Omental fat pad (tissue), 3 donors: ENCODE measurements at regions not wholly inside any gene's neighbourhood (a gene's known extent, or its start where the extent isn't known, plus 50 kb on each side); places are given as distances from the start of the nearest gene placed in this dataset.
"Not testable (repeated sequence)": the region's sequence is repeated elsewhere in the genome, so short reads cannot be mapped to it uniquely, and the experiment has no call there.

Experiments used
- ATAC-seq: fragments of 150-250 bp; one replicate; pipeline ENCODE4 v1.9.1; 2016; ENCODE audit warnings: mild to moderate bottlenecking, moderate library complexity; ENCODE audit not compliant: low FRiP score
- DNase-seq: peaks from one replicate; pipeline ENCODE4 v3.0.0-alpha.2; 2019; ENCODE audit warnings: low spot score
- CTCF ChIP-seq, 3 donors: fragments of 450-650 bp; IDR thresholded peaks; one replicate each; pipeline ENCODE4 v1.5.1; 2016 to 2017; ENCODE audit warnings: antibody characterized with exemption in 3 of 3, mild to moderate bottlenecking in 3 of 3, moderate library complexity in 2 of 3

GRCh38 chr1:30101487-30102227 lies 621.7 kb downstream of the MATN1 start:
- no peak for TF ChIP-seq CTCF (IDR thresholded peaks at IDR 0.05)
- ATAC-seq (no peak), DNase-seq (no peak)

- no peak for DNase-seq
- no peak for ATAC-seq
- no peak for TF ChIP-seq CTCF (IDR thresholded peaks at IDR 0.05)
These were observed 622.4 kb downstream of the MATN1 start for GRCh38 chr1:30101016-30101415.

GRCh38 chr1:30100524-30100862 lies 622.9 kb downstream of the MATN1 start:
- no peak for ATAC-seq
- no peak for TF ChIP-seq CTCF (IDR thresholded peaks at IDR 0.05)

GRCh38 chr1:30099587-30100523 lies 623.5 kb downstream of the MATN1 start:
- no peak for TF ChIP-seq CTCF (IDR thresholded peaks at IDR 0.05)
- ATAC-seq (no peak), DNase-seq (no peak)

More at GRCh38 chr1:30100524-30100862, 622.9 kb downstream of the MATN1 start:
- DNase-seq, result no peak

DNA sequence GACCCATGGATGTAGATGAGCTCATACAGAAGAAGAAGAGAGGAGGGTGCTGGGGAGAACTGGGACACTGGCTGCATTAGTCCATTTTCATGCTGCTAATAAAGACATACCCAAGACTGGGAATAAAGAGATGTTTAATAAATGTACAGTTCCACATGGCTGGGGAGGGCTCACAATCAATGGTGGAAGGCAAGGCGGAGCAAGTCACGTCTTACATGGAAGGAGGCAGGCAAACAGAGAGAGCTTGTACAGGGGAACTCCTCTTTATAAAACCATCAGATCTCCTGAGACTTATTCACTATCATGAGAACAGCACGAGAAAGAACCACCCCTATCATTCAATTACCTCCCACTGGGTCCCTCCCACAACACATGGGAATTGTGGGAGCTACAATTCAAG lies 625.5 kb downstream of the MATN1 start:
- not testable (repeated sequence) for ATAC-seq, DNase-seq

DNA sequence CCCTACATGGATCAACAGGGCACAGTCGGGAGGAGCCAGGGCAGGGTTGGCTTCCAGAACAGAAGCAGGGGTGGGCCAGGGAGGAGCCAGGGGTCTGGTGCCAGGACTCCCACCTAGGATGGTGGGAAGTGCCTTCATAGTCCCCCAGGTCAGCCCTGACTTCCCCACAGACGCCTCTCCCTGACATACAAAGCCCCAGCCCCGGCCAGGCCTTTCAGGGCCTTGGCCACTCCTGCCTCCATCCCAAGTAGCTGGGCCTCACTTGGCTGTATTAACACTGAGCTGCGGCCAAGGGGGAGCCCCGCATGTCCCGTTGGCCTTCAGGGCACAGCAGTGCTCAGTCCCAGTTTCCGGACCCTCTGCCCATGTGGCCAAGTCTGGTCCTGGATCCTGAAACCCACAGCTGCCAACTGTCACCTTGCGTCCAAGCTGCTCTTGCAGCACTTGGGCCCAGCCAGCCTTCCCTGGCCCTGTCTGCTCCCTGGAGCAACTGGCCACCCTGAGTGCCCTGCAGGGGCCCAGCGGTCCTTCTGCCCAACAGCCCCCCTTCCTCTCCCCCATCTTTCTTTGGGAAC lies 627.8 kb downstream of the MATN1 start:
- TF ChIP-seq CTCF (IDR thresholded peaks at IDR 0.05), result no peak
- ATAC-seq (no peak), DNase-seq (no peak)

- TF ChIP-seq CTCF (IDR thresholded peaks at IDR 0.05), result no peak
- ATAC-seq (no peak), DNase-seq (no peak)
These were observed 628.3 kb downstream of the MATN1 start for GRCh38 chr1:30095051-30095450.
